Muscle of back (tissue), 3 donors: ENCODE measurements at regions not wholly inside any gene's neighbourhood (a gene's known extent, or its start where the extent isn't known, plus 50 kb on each side); places are given as distances from the start of the nearest gene placed in this dataset.
A peak's percentile ranks its signal among the peaks of the same experiment; 100 is the strongest.

ENCODE experiments used
- DNase-seq, 3 donors: peaks; one replicate each; pipeline versions ENCODE4 v3.0.0 to v3.0.0-alpha.2; 2013

- no peak for DNase-seq
Measured at GRCh38 chr4:171636606-171637005, 176.6 kb upstream of the GALNTL6 start.

GRCh38 chr4:171629737-171630136 is 183.5 kb upstream of the GALNTL6 start:
- DNase-seq, result no peak

DNA sequence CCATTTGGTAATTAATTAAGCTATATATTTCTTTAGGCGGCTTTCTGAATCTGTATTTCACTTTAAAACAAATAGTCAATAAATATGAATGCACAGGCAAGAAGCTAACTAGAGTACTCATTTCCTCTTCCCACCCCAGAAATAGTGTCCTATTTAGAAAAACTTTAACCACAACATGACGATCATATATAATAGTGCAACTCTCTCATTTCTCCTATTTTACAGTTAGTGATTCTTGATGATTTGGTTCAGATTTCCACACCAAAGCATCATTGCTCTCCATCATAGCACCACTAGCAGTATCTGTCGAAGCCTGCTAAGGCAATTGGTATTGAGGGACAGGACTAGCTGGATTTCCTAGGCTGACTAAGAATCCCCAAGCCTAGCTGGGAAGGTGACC is 184.0 kb upstream of the GALNTL6 start:
- no peak for DNase-seq

DNA sequence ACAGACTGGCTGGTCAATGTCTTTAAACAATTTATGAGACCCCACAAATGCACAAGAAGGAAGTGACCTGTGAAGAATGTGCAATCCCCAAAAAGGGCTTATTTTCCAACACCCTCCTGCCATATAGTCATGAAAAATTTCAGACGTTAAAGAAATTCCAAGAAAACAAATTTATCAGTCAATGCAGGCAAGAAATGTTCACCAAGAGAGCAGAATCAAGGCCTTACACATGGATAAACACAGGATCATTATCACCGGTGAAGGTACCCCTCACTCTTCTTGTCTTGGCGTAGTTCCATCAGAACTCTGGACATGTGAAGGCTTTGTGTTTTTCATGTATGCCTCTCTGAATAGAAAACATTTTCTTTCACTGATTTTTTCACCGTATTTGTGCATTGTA is 186.7 kb upstream of the GALNTL6 start:
- no peak for DNase-seq

- DNase-seq, result no peak
Measured at GRCh38 chr4:171622729-171623128, 190.5 kb upstream of the GALNTL6 start.

GRCh38 chr4:171621646-171622045 is 191.6 kb upstream of the GALNTL6 start:
- no peak for DNase-seq

GRCh38 chr4:171612907-171613306 is 200.3 kb upstream of the GALNTL6 start:
- no peak for DNase-seq

GRCh38 chr4:171602638-171603355 is 210.4 kb upstream of the GALNTL6 start:
- DNase-seq, result peak in 1 of 3 donors; percentile 13

GRCh38 chr4:171601091-171601490 is 212.1 kb upstream of the GALNTL6 start:
- no peak for DNase-seq

- DNase-seq, result no peak
Measured at GRCh38 chr4:171599628-171600027, 213.6 kb upstream of the GALNTL6 start.

DNA sequence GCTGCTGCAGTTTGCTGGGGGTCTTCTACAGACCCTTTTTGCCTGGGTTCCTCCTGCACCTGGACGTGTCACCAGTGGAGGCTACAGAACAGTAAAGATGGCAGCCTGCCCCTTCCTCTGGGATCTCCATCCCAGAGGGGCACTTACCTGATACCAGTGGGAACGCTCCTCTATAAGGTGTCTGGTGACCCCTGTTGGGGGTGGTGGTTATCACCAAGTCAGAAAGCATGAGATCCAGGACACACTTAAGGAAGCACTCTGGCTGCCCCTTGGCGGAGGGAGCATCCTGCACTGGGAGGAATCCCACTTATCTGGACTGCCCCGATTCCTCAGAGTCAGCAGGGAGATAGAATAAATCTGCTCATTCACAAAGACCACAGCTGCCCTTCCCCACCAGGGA is 218.9 kb upstream of the GALNTL6 start:
- no peak for DNase-seq

DNA sequence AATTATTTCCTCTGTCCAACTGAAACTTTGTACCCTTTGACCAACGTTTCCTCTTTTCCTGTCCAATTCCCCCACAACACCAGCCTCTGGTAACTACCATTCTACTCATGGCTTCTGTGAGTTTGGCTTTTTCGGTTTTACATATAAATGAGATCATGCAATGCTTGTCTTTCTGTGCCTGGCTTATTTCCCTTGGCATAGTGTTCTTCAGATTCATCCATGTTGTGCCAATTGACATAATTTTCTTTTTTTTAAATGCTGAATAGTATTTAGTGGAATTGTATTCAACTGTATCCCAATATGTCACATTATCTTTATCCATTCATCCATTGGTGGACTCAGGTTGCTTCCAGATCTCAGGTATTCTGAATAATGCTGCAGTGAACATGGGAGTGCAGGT is 222.5 kb upstream of the GALNTL6 start:
- DNase-seq, result no peak

- DNase-seq, result peak in 1 of 3 donors; percentile 7
Measured at GRCh38 chr4:171588764-171589163, 224.4 kb upstream of the GALNTL6 start.

DNA sequence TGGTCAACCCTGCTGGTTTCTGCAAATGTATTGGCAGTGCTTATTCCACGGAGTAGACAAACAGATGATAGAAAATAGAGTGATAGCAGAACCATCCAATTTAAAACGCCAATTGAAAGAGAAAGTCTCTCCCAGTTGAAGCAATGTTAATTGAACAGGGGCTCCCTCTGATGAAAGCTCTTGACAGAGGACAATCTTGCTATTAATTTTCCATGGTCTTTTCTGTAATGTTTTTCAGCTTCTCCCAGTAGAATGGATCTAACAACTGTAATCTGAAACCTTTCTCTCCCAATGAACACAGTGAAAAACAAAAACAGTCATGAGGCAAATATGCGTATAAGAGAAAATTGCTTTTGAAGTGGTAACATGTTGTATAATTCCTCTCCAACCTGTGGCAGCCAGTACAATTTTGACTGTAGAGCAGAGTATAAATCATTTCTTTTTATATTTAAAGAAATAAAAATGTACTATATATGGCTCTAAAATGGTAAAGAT is 225.1 kb upstream of the GALNTL6 start:
- DNase-seq, result no peak

DNA sequence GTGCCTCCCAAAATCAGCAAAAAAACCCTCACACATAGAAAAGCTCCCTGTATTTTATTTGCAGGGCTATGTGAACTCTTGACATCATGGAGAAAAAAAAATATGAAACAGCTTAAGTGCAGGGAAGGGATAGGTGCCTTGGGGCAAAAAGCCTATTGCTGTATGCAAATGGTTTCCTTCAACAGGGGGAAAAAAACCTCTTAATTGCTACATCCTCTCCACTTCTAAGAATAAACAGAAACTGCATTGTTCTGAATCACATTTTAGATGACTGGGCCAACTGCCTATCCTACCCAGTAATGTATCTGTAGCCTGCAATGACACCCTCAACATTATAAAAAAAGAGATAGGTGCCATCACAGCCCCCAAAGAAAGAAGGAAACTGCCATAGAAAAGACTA is 229.4 kb upstream of the GALNTL6 start:
- no peak for DNase-seq

DNA sequence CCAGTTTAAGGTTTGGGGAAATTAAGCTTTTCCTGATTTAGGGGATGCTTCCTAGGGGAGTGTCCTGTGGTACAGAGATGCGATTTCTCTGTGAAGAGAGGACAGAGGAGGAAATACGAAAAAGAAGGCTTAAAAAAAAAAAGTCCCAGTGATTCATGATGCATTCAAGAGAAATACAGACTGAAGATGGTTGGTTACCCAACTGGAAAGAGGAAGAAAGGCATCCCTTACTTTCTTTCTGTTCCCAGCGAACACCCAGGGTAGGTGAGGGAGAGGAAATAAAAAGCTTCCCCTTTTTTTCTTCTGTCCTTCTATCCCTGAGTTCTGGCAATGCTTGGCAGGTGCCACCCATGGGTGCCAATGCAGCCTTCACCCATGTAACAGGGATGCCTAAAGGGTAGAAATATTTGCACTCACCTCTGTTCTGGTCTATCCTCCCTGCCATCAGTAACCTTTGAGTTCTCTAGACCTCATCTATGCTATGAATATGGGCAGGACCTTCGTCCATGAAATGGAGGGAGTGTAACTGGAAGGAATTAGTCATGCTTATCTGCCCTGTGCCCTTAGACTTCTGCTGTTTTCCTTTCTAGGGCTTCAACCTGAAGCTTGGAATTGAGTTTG is 230.1 kb upstream of the GALNTL6 start:
- DNase-seq, result no peak

GRCh38 chr4:171573181-171573580 is 240.0 kb upstream of the GALNTL6 start:
- DNase-seq, result no peak

GRCh38 chr4:171565130-171565788 is 247.9 kb upstream of the GALNTL6 start:
- no peak for DNase-seq

DNA sequence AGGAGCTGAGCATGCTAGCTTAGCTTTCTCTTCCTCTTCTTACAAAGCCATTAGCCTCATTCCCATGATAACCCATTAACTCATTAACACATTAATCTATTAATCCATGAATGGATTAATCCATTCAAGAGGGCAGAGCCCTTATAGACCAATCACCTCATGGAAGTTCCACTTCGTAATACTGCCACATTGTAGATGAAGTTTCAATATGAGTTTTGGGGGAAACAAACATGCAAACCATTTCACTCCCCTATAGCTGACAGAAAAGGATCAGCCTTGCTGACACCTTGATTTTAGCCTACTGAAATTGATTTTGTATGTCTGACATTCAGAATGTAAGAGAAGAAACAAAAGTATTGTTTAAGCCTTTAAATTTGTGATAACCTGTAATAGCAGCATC is 251.8 kb upstream of the GALNTL6 start:
- DNase-seq, result no peak

- DNase-seq, result no peak
Measured at GRCh38 chr4:171553961-171554360, 259.2 kb upstream of the GALNTL6 start.

- no peak for DNase-seq
Measured at GRCh38 chr4:171542640-171543039, 270.6 kb upstream of the GALNTL6 start.

- DNase-seq, result no peak
Measured at GRCh38 chr4:171538601-171539100, 274.6 kb upstream of the GALNTL6 start.

DNA sequence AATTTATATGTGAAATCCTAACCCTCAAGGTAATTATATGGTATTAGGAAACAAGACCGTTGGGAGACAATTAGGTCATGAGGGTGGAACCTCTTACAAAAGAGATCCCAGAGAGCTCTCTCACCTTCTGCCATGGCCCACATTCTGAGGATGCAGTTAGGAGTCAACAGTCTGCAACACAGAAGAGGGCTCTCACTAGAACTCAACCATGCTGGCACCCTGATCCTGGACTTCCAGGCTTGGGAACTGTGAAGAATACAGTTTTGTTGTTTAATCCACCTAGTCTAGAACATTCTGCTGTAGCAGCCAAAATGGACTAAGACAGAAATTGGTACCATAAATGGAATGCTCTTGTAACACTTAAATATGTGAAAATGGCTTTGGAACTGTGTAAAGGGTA is 278.8 kb upstream of the GALNTL6 start:
- DNase-seq, result no peak
